ENCODE measurements at regions not wholly inside any gene's neighbourhood (a gene's known extent, or its start where the extent isn't known, plus 50 kb on each side); places are given as distances from the start of the nearest gene placed in this dataset.

DNA sequence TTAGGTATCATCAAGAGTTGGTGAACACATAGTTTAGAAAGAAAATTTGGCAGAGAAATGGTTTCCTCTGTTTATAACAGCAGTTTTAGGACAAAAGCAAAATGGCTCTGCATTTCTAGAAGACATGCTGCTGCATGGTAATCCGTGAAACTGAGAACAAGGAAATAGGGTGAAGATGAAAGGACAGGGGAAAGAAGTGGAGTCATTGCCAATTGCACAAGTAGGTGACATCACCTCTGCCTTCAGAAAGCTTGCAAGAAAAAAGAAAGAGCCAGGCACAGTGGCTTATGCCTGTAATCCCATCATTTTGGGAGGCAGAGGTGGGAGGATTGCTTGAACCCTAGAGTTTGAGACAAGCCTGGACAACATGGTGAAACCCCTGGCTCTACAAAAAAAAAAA is 217.6 kb downstream of the LMX1A start:
- TF ChIP-seq, protein P1, sequence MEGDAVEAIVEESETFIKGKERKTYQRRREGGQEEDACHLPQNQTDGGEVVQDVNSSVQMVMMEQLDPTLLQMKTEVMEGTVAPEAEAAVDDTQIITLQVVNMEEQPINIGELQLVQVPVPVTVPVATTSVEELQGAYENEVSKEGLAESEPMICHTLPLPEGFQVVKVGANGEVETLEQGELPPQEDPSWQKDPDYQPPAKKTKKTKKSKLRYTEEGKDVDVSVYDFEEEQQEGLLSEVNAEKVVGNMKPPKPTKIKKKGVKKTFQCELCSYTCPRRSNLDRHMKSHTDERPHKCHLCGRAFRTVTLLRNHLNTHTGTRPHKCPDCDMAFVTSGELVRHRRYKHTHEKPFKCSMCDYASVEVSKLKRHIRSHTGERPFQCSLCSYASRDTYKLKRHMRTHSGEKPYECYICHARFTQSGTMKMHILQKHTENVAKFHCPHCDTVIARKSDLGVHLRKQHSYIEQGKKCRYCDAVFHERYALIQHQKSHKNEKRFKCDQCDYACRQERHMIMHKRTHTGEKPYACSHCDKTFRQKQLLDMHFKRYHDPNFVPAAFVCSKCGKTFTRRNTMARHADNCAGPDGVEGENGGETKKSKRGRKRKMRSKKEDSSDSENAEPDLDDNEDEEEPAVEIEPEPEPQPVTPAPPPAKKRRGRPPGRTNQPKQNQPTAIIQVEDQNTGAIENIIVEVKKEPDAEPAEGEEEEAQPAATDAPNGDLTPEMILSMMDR (IDR thresholded peaks at IDR 0.05) = no peak
- no peak for TF ChIP-seq POLR2AphosphoS5 (IDR thresholded peaks at IDR 0.05)
- TF ChIP-seq POLR2A (IDR thresholded peaks at IDR 0.05) = no peak
- no peak for TF ChIP-seq EP300 (IDR thresholded peaks at IDR 0.05)
